Breast epithelium (tissue), 4 donors: ENCODE measurements at regions not wholly inside any gene's neighbourhood (a gene's known extent, or its start where the extent isn't known, plus 50 kb on each side); places are given as distances from the start of the nearest gene placed in this dataset.

Experiments used
- DNase-seq, 2 donors: peaks; one replicate each; pipeline ENCODE4 v3.0.0-alpha.2; 2019; ENCODE audit warnings: low spot score in 2 of 2
- H3K27ac ChIP-seq, 2 donors: fragments of 200-600 bp; sonication (generic) in 1 of 2; one replicate each; pipeline ENCODE4 v1.5.1; 2016 to 2019; ENCODE audit warnings: mild to moderate bottlenecking in 1 of 2
- H3K27me3 ChIP-seq, 2 donors: fragments of 200-600 bp; sonication (generic) in 1 of 2; one replicate each; pipeline versions ENCODE4 v1.5.1 to v1.6.0; 2017 to 2019; ENCODE audit warnings: control low read depth in 1 of 2, mild to moderate bottlenecking in 1 of 2
- H3K36me3 ChIP-seq: fragments of 200-600 bp; one replicate; pipeline ENCODE4 v1.5.1; 2019
- H3K4me1 ChIP-seq, 2 donors: fragments of 200-600 bp; sonication (generic); one replicate each; pipeline ENCODE4 v1.5.1; 2016 to 2019; ENCODE audit warnings: control low read depth in 1 of 2
- H3K4me3 ChIP-seq, 3 donors: fragments of 200-600 bp; sonication (generic); 1 replicate in 2 of 3; 2 replicates in 1 of 3; pipeline ENCODE4 v1.5.1; 2016 to 2019; ENCODE audit warnings: mild to moderate bottlenecking in 3 of 3, moderate library complexity in 2 of 3
- H3K9me3 ChIP-seq, 2 donors: fragments of 200-600 bp; sonication (generic) in 1 of 2; one replicate each; pipeline ENCODE4 v1.5.1; 2016 to 2019; ENCODE audit warnings: control low read depth in 1 of 2
- CTCF ChIP-seq, 3 donors: fragments of 450-650 bp; IDR thresholded peaks; one replicate each; pipeline ENCODE4 v1.5.1; 2016 to 2017; ENCODE audit warnings: antibody characterized with exemption in 3 of 3, mild to moderate bottlenecking in 3 of 3, moderate library complexity in 3 of 3
- POLR2A ChIP-seq: fragments of 450-650 bp; IDR thresholded peaks from one replicate; pipeline ENCODE4 v1.6.1; 2016; ENCODE audit warnings: antibody characterized with exemption, mild to moderate bottlenecking, moderate library complexity
- POLR2AphosphoS5 ChIP-seq, 3 donors: sonication (generic); formaldehyde crosslinking; IDR thresholded peaks; one replicate each; pipeline ENCODE4 v1.6.1; 2017; ENCODE audit warnings: antibody characterized with exemption in 3 of 3
- intact Hi-C: fragments of 100-400 bp; cut with DNase I; formaldehyde crosslinking; loops from one replicate; pipeline ENCODE4 v1.15.1; 2023; ENCODE audit warnings: low total_unique reads

DNA sequence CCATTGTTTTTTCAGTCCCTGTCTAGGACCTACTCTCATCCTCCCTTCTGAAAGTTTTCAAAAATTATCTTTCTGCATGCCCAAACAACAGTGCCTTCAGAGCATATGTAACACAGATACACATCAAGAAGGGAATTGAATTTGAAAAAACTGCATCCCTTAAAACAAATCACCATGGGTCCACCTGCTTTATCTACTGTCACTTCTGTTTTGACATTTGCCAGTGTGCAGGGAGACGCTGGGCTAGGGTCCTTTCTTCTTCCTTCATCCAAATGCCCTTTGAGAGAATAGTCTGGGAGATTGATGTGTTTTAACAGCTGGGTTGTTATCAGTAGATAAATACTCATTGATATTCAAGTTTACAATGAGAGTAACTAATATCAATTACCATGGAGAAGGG is 1630.1 kb downstream of the MAT2B start:
- TF ChIP-seq CTCF (IDR thresholded peaks at IDR 0.05) (no peak), POLR2A (no peak), POLR2AphosphoS5 (IDR thresholded peaks at IDR 0.05) (no peak)
- Histone ChIP-seq H3K27me3 (no peaks in the 10 kb centered on the region), H3K4me3 (no peak overlapping the region), H3K4me1 (no peaks in the 10 kb centered on the region), H3K36me3 (no peaks in the 10 kb centered on the region), H3K27ac (no peak overlapping the region), H3K9me3 (no peaks in the 10 kb centered on the region)
- no peak for DNase-seq
- intact Hi-C loops: no loop called here

DNA sequence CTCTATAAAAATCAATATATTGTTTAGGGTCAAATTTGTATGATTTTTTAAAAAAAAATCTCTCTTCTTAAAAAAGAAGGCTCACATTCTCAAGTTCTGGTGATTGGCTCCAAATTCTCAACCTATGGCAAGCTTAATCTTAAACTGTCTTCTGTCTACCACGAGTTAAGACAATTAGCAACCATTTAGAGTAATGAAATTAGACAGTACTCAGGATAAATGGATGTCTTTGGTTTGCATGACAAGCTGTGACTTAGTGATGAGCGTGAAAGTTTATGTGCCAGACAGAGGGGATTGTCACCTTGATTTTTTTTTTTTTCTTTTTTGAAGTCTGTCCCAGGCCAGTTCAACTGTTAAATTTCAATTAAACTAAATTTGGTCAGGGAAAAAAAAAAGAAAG is 1632.3 kb downstream of the MAT2B start:
- no peak for DNase-seq
- H3K4me3 ChIP-seq: no peak overlapping the region
- H3K36me3 ChIP-seq: no peaks in the 10 kb centered on the region
- no peak overlapping the region for H3K27ac ChIP-seq
- H3K9me3 ChIP-seq: no peaks in the 10 kb centered on the region
- TF ChIP-seq CTCF (IDR thresholded peaks at IDR 0.05) (no peak), POLR2A (no peak)
- no peaks in the 10 kb centered on the region for H3K4me1 ChIP-seq
- intact Hi-C loops: no loop called here
- no peaks in the 10 kb centered on the region for H3K27me3 ChIP-seq

DNA sequence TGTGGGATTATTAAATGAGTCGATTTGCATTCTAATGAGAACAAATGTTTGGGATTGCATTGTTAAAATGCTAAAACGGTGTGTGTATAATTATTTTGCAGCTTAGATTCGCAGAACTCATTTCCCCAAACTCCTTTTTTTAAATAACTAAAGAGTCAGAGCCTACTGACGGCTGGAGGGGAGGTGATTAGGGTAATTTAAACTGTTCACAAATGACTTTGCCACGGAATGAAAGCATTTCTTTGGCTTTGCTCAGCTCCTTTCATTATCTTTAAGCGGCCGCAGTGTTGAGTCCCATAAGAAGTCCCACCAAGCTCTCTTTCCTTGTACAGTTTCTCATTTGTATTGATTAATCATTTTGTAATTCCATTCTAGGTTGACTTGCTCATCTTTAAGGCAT is 1632.8 kb downstream of the MAT2B start:
- no peak overlapping the region for H3K27ac ChIP-seq
- no peak overlapping the region for H3K4me3 ChIP-seq
- H3K36me3 ChIP-seq: no peaks in the 10 kb centered on the region
- no peak for TF ChIP-seq CTCF (IDR thresholded peaks at IDR 0.05)
- TF ChIP-seq POLR2AphosphoS5 (IDR thresholded peaks at IDR 0.05): no peak
- TF ChIP-seq POLR2A: no peak
- intact Hi-C loops: no loop called here
- no peaks in the 10 kb centered on the region for H3K27me3 ChIP-seq
- DNase-seq: no peak
- no peaks in the 10 kb centered on the region for H3K9me3 ChIP-seq
- H3K4me1 ChIP-seq: no peaks in the 10 kb centered on the region

DNA sequence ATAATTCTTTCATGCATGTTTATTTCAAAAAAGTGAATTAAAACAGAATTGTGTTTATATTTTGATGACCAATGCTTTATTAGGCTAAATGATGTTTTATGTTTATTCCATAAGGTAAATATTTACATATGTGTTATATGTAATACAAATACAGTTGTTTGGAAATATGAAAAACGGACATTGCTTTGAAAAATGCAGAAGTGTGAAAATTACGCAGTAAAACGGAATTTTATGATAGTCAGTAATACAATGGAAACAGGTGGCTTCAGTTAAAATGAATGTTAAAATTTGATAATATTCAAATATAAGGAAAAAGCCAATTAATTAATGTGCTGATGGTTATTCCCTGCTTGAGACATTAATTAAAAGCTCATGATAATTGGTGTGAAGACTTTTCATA is 1633.8 kb downstream of the MAT2B start:
- Histone ChIP-seq H3K27me3 (no peaks in the 10 kb centered on the region), H3K4me3 (no peak overlapping the region), H3K4me1 (no peaks in the 10 kb centered on the region), H3K36me3 (no peaks in the 10 kb centered on the region), H3K27ac (no peak overlapping the region), H3K9me3 (no peaks in the 10 kb centered on the region)
- intact Hi-C loops: no loop called here
- no peak for TF ChIP-seq POLR2AphosphoS5 (IDR thresholded peaks at IDR 0.05)
- TF ChIP-seq POLR2A: no peak
- no peak for TF ChIP-seq CTCF (IDR thresholded peaks at IDR 0.05)
- DNase-seq: no peak

DNA sequence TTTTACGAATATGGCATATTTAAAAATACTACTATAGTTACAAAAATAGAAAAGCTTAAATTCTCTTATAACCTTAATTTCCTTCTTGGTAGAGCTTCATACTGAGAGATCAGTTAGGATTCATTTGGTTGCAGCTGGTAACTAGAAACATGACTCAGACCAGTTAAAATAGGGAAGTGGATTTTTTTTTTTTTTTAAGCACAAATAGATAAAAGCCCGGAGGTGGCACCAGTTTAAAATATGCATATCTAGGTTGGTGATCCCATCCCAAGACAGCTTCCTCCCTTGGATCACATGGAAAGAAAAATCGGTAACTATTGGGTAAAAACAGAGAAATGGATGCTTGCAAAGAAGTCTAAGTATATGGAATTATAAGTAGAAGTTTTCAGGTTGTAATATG is 1634.3 kb downstream of the MAT2B start:
- DNase-seq: no peak
- H3K36me3 ChIP-seq: no peaks in the 10 kb centered on the region
- H3K27ac ChIP-seq: no peak overlapping the region
- H3K27me3 ChIP-seq: no peaks in the 10 kb centered on the region
- intact Hi-C loops: no loop called here
- TF ChIP-seq CTCF (IDR thresholded peaks at IDR 0.05) (no peak), POLR2A (no peak), POLR2AphosphoS5 (IDR thresholded peaks at IDR 0.05) (no peak)
- no peaks in the 10 kb centered on the region for H3K4me1 ChIP-seq
- no peak overlapping the region for H3K4me3 ChIP-seq
- no peaks in the 10 kb centered on the region for H3K9me3 ChIP-seq
